ENCODE measurements at regions not wholly inside any gene's neighbourhood (a gene's known extent, or its start where the extent isn't known, plus 50 kb on each side); places are given as distances from the start of the nearest gene placed in this dataset.

DNA sequence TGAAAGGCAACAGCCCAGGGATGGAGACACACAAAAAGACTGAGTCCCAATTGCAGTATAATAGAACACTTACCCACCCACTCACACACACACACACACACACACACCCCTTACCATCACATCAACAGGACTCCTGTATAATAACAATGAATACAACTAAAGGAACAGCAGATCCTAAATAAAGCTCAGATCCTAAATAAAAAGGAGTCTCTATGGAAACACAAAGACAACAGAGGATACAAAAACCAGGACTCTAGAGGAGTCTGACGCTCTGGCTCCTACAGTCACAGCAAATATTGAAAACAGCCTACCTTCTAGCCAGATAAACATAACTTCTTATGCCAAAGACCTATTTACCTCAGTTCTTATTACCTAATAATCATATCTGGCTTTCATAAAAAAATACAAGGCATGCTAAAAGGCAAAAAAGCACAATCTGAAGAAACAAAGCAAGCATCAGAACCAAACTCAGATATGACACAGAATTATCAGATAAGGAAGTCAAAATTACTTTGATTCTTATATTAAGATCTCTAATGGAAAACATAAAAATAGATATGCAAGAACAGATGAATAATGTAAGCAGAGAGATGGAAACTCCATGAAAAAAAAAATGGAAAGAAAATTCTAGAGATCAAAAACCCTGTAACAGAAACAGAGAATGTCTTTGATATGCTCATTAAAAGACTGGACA is 134.9 kb downstream of the MMUT start:
- no peaks in the 10 kb centered on the region for H3K36me3 ChIP-seq
- H3K27me3 ChIP-seq (replicated peaks; ENCODE audit: insufficient read depth): no peaks in the 10 kb centered on the region
- no peak overlapping the region for H3K27ac ChIP-seq
- 47% methylated on average over 1 of the region's 1 CpG for WGBS
- no peak for TF ChIP-seq POLR2A (IDR thresholded peaks at IDR 0.05)
- TF ChIP-seq POLR2AphosphoS5 (IDR thresholded peaks at IDR 0.05): no peak
- no peak for TF ChIP-seq CTCF (IDR thresholded peaks at IDR 0.05)
- no peak overlapping the region for H3K4me3 ChIP-seq
- DNase-seq (ENCODE audit: low spot score): no peak
- H3K4me1 ChIP-seq (replicated peaks): no peaks in the 10 kb centered on the region
- intact Hi-C loops (cut with DNase I): no loop called here
- no peaks in the 10 kb centered on the region for H3K9me3 ChIP-seq

DNA sequence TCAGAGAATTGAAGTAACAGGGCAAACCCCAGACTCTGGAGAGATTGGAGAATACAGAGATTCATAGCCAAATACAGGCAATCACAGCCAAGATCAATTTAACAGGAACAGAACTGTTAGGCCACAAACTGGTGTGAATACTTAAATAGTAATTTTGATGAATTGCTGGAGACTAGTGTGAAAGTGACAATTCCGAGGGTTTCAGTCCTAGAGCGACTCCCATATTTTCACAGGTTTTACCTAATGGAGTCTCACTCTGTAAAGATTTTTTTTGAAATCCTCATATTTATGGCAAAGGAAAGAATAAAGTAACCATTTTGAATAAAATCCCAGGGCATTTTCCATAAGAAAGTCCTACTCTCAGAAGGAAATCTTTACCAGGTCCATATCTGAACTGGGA is 135.5 kb downstream of the MMUT start:
- TF ChIP-seq POLR2A (IDR thresholded peaks at IDR 0.05) (no peak), POLR2AphosphoS5 (IDR thresholded peaks at IDR 0.05) (no peak), CTCF (IDR thresholded peaks at IDR 0.05) (no peak)

DNA sequence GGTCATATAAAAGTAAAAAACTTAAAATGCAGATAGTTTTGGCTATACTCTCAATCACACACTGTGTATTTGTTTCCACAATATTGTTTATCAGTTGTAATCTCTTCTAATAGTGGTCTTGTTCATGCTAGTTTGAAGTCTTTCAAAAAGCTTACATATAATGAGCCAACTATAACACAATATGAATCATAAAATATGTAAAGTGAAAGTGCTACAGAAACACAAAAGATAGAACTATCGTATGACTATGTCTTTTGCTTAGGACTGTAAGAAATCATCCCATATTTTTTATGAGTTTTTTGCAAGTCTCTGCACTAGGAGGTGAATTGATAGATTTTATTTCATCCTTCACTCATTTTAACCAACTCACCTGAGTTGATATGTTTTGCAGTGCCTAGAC is 136.0 kb downstream of the MMUT start:
- Histone ChIP-seq H3K4me3 (no peak overlapping the region), H3K27ac (no peak overlapping the region), H3K9me3 (no peaks in the 10 kb centered on the region), H3K4me1 (replicated peaks) (no peaks in the 10 kb centered on the region), H3K36me3 (no peaks in the 10 kb centered on the region), H3K27me3 (replicated peaks; ENCODE audit: insufficient read depth) (no peaks in the 10 kb centered on the region)
- WGBS: 69% methylated on average over 1 of the region's 1 CpG
- no peak for DNase-seq (ENCODE audit: low spot score)
- intact Hi-C loops (cut with DNase I): no loop called here
- TF ChIP-seq POLR2A (IDR thresholded peaks at IDR 0.05) (no peak), CTCF (IDR thresholded peaks at IDR 0.05) (no peak)

More for the DNA sequence above, 135.5 kb downstream of the MMUT start:
- H3K9me3 ChIP-seq: no peaks in the 10 kb centered on the region
- DNase-seq (ENCODE audit: low spot score): no peak
- H3K27ac ChIP-seq: no peak overlapping the region
- intact Hi-C loops (cut with DNase I): no loop called here
- no peaks in the 10 kb centered on the region for H3K27me3 ChIP-seq (replicated peaks; ENCODE audit: insufficient read depth)
- WGBS: 93% methylated on average over 2 of the region's 2 CpGs
- H3K36me3 ChIP-seq: no peaks in the 10 kb centered on the region
- H3K4me1 ChIP-seq (replicated peaks): no peaks in the 10 kb centered on the region
- H3K4me3 ChIP-seq: no peak overlapping the region

GRCh38 chr6:49326347-49326746 is 136.7 kb downstream of the MMUT start:
- Histone ChIP-seq H3K27me3 (replicated peaks; ENCODE audit: insufficient read depth) (no peaks in the 10 kb centered on the region), H3K27ac (no peak overlapping the region), H3K4me1 (replicated peaks) (no peaks in the 10 kb centered on the region), H3K9me3 (no peaks in the 10 kb centered on the region), H3K36me3 (no peaks in the 10 kb centered on the region), H3K4me3 (no peak overlapping the region)
- DNase-seq (ENCODE audit: low spot score): no peak
- intact Hi-C loops (cut with DNase I): no loop called here
- TF ChIP-seq POLR2A (IDR thresholded peaks at IDR 0.05) (no peak), POLR2AphosphoS5 (IDR thresholded peaks at IDR 0.05) (no peak), CTCF (IDR thresholded peaks at IDR 0.05) (no peak)
- WGBS: 22% methylated on average over 2 of the region's 2 CpGs

DNA sequence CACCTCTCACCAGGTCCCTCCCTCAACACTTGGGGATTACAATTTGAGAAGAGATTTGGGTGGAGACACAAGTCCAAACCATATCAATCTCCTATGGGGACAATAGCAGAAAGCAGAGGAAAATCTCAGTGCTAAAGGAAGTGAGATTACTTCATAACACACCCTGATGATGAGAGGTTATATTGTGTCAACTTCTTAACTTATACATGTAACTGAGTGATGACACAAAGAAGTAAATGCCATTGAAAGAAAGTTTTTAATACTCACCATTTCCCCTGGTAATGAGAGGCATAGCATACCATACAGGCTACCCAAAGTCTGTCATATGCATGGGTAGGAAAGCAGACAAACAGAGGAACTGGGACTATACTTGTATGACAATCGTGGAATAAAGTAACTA is 137.2 kb downstream of the MMUT start:
- DNase-seq (ENCODE audit: low spot score): no peak
- intact Hi-C loops (cut with DNase I): no loop called here
- 71% methylated on average over 1 of the region's 1 CpG for WGBS

More for the DNA sequence above, 137.2 kb downstream of the MMUT start:
- H3K27ac ChIP-seq: no peak overlapping the region
- H3K4me3 ChIP-seq: no peak overlapping the region
- no peaks in the 10 kb centered on the region for H3K4me1 ChIP-seq (replicated peaks)
- TF ChIP-seq POLR2AphosphoS5 (IDR thresholded peaks at IDR 0.05): no peak
- TF ChIP-seq POLR2A (IDR thresholded peaks at IDR 0.05): no peak
- TF ChIP-seq CTCF (IDR thresholded peaks at IDR 0.05): no peak
- no peaks in the 10 kb centered on the region for H3K9me3 ChIP-seq
- no peaks in the 10 kb centered on the region for H3K27me3 ChIP-seq (replicated peaks; ENCODE audit: insufficient read depth)
- no peaks in the 10 kb centered on the region for H3K36me3 ChIP-seq

Data from prostate gland (tissue), 2 donors.